ENCODE measurements at regions not wholly inside any gene's neighbourhood (a gene's known extent, or its start where the extent isn't known, plus 50 kb on each side); places are given as distances from the start of the nearest gene placed in this dataset.

DNA sequence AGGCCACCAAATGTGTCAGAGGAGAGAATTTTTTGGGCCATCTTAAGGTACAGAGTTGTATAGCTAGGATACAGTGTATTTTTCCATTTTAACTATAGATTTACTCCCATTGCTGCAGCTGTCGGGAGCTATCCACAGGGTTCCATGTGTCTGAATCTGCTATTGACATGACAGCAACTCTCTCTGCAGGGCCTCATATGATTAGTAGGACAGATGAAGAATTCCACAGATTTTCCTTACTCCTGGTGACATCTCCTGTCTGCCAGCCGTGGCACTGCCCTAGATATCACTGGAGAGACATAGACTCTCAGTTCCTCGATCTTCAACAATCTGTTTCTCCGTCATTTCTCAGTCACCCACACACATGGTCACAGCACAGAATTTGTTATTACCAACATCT lies 86.5 kb downstream of the SPCS3 start:
- Histone ChIP-seq H3K4me1 (ENCODE audit: control insufficient read depth in 1 of 2, insufficient read depth in 2 of 2, low read length in 2 of 2) (no peaks in the 10 kb centered on the region), H3K79me2 (ENCODE audit: insufficient read depth, low read length) (no peaks in the 10 kb centered on the region), H4K20me1 (ENCODE audit: insufficient read depth) (no peaks in the 10 kb centered on the region), H3K4me2 (ENCODE audit: low read length) (no peak overlapping the region), H3K36me3 (ENCODE audit: control insufficient read depth in 1 of 2, insufficient read depth in 2 of 2, low read length in 2 of 2) (no peaks in the 10 kb centered on the region), H3K9ac (ENCODE audit: low read length) (no peak overlapping the region), H3K27me3 (ENCODE audit: insufficient read depth, low read length) (no peaks in the 10 kb centered on the region), H3K27ac (ENCODE audit: low read depth, low read length) (no peak overlapping the region), H3K9me2 (ENCODE audit: insufficient read depth) (no peaks in the 10 kb centered on the region), H3K9me3 (ENCODE audit: control insufficient read depth in 1 of 2, insufficient read depth in 1 of 2, low read depth in 1 of 2, low read length in 2 of 2) (no peaks in the 10 kb centered on the region), H2AFZ (ENCODE audit: low read depth, low read length, poor library complexity, severe bottlenecking) (no peak overlapping the region), H3K4me3 (replicated peaks in 1 of 2; ENCODE audit: low read depth in 1 of 2, low read length in 2 of 2) (no peak overlapping the region)
- TF ChIP-seq, protein P1, sequence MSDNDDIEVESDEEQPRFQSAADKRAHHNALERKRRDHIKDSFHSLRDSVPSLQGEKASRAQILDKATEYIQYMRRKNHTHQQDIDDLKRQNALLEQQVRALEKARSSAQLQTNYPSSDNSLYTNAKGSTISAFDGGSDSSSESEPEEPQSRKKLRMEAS (IDR thresholded peaks at IDR 0.05) = no peak
- no peak for TF ChIP-seq EZH2phosphoT487 (IDR thresholded peaks at IDR 0.05; ENCODE audit: borderline replicate concordance)
- TF ChIP-seq TCF7L2 (IDR thresholded peaks at IDR 0.05; ENCODE audit: borderline replicate concordance, extremely low read depth, insufficient read depth, insufficient read length) = no peak
- no peak for TF ChIP-seq POLR2AphosphoS5 (IDR thresholded peaks at IDR 0.05; ENCODE audit: low read depth, low read length)
- no peak for TF ChIP-seq SP1 (IDR thresholded peaks at IDR 0.05; ENCODE audit: low read depth)
- TF ChIP-seq ELF1 (IDR thresholded peaks at IDR 0.05; ENCODE audit: borderline replicate concordance, low read depth) = no peak
- no peak for TF ChIP-seq CEBPB (IDR thresholded peaks at IDR 0.05; ENCODE audit: low read depth)
- TF ChIP-seq EZH2 (IDR thresholded peaks at IDR 0.05) = no peak
- no peak for TF ChIP-seq EGR1 (IDR thresholded peaks at IDR 0.05; ENCODE audit: low read depth)
- TF ChIP-seq SIN3A (IDR thresholded peaks at IDR 0.05; ENCODE audit: low read depth) = no peak
- no peak for TF ChIP-seq ZNF274 (IDR thresholded peaks at IDR 0.05; ENCODE audit: low read depth, low read length)
- no peak for TF ChIP-seq RAD21 (IDR thresholded peaks at IDR 0.05; ENCODE audit: low read depth)
- no peak for TF ChIP-seq CBX3 (IDR thresholded peaks at IDR 0.05; ENCODE audit: low read depth)
- TF ChIP-seq, protein P2, sequence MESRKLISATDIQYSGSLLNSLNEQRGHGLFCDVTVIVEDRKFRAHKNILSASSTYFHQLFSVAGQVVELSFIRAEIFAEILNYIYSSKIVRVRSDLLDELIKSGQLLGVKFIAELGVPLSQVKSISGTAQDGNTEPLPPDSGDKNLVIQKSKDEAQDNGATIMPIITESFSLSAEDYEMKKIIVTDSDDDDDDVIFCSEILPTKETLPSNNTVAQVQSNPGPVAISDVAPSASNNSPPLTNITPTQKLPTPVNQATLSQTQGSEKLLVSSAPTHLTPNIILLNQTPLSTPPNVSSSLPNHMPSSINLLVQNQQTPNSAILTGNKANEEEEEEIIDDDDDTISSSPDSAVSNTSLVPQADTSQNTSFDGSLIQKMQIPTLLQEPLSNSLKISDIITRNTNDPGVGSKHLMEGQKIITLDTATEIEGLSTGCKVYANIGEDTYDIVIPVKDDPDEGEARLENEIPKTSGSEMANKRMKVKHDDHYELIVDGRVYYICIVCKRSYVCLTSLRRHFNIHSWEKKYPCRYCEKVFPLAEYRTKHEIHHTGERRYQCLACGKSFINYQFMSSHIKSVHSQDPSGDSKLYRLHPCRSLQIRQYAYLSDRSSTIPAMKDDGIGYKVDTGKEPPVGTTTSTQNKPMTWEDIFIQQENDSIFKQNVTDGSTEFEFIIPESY (IDR thresholded peaks at IDR 0.05; ENCODE audit: extremely low read depth, insufficient replicate concordance, low read length) = no peak
- no peak for TF ChIP-seq FOSL1 (IDR thresholded peaks at IDR 0.05; ENCODE audit: low read depth)
- no peak for TF ChIP-seq JUND (IDR thresholded peaks at IDR 0.05)
- TF ChIP-seq POLR2A (IDR thresholded peaks at IDR 0.05; ENCODE audit: borderline replicate concordance, extremely low read depth, insufficient read depth, insufficient read length) = no peak
- TF ChIP-seq, protein P3, sequence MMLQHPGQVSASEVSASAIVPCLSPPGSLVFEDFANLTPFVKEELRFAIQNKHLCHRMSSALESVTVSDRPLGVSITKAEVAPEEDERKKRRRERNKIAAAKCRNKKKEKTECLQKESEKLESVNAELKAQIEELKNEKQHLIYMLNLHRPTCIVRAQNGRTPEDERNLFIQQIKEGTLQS (IDR thresholded peaks at IDR 0.05) = no peak
- ATAC-seq = no peak
- no TSS peak for BruUV-seq (replicated peaks)
- ChIA-PET CTCF (no interaction called here), POLR2A (no interaction called here), RAD21 (ENCODE audit: low non-redundant PET in 1 of 2, low total read pairs in 2 of 2, uncharacterized antibody in 2 of 2, unreplicated experiment in 2 of 2) (no interaction called here)
- intact Hi-C loops (cut with micrococcal nuclease) = no loop called here
- no peak for DNase-seq (ENCODE audit: low read depth, low spot score)
